Esophagus muscularis mucosa (tissue), 3 donors: ENCODE measurements at regions not wholly inside any gene's neighbourhood (a gene's known extent, or its start where the extent isn't known, plus 50 kb on each side); places are given as distances from the start of the nearest gene placed in this dataset.

Experiments
- POLR2A ChIP-seq: fragments of 450-650 bp; IDR thresholded peaks from one replicate; pipeline ENCODE4 v1.6.1; 2017; ENCODE audit warnings: antibody characterized with exemption, moderate library complexity, mild to moderate bottlenecking, low read depth
- POLR2AphosphoS5 ChIP-seq, 2 donors: sonication (generic); formaldehyde crosslinking; IDR thresholded peaks; one replicate each; pipeline ENCODE4 v1.6.1; 2017; ENCODE audit warnings: antibody characterized with exemption in 2 of 2
- TF ChIP-seq, protein P1 (sequence below), 3 experiments: fragments of 200-600 bp in 2 of 3; fragments of 450-650 bp in 1 of 3; sonication (generic) in 2 of 3; IDR thresholded peaks; one replicate each; pipeline ENCODE4 v1.5.1; 2017 to 2019; ENCODE audit warnings: antibody characterized with exemption in 3 of 3, mild to moderate bottlenecking in 2 of 3, moderate library complexity in 1 of 3

DNA sequence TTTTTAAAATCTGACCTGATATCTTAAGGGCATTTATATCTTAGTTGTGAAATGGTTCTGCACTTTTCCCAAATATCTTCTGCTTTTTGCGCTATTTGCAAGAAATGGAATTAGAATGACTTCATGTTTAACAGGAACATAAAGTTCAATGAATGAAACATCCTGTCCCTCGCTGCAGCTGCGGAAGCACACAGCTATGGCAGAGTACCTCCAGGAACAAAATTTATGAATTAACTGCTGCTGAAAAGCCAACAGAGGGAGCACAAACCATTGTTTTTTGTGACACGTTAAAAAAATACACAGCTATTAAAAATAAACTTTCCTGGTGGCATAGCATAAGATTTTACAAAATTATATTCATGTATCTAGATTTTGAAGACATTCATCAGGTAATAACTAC, 404.4 kb upstream of the MDFIC2 start:
- TF ChIP-seq, protein P1, sequence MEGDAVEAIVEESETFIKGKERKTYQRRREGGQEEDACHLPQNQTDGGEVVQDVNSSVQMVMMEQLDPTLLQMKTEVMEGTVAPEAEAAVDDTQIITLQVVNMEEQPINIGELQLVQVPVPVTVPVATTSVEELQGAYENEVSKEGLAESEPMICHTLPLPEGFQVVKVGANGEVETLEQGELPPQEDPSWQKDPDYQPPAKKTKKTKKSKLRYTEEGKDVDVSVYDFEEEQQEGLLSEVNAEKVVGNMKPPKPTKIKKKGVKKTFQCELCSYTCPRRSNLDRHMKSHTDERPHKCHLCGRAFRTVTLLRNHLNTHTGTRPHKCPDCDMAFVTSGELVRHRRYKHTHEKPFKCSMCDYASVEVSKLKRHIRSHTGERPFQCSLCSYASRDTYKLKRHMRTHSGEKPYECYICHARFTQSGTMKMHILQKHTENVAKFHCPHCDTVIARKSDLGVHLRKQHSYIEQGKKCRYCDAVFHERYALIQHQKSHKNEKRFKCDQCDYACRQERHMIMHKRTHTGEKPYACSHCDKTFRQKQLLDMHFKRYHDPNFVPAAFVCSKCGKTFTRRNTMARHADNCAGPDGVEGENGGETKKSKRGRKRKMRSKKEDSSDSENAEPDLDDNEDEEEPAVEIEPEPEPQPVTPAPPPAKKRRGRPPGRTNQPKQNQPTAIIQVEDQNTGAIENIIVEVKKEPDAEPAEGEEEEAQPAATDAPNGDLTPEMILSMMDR (IDR thresholded peaks at IDR 0.05) = peak; percentile 59 to 64 (median 61)
- TF ChIP-seq POLR2A (no peak), POLR2AphosphoS5 (IDR thresholded peaks at IDR 0.05) (peak in 1 of 2 donors; percentile 15)
